Endothelial cell of umbilical vein (primary cell): ENCODE measurements at regions not wholly inside any gene's neighbourhood (a gene's known extent, or its start where the extent isn't known, plus 50 kb on each side); places are given as distances from the start of the nearest gene placed in this dataset.

Experiments
- EZH2 ChIP-seq: IDR thresholded peaks from 2 replicates; pipeline ENCODE4 v1.6.1; 2012; ENCODE audit warnings: borderline replicate concordance, low read depth, mild to moderate bottlenecking, moderate library complexity, low read length, inconsistent platforms; ENCODE audit not compliant: severe bottlenecking
- POLR2AphosphoS5 ChIP-seq: IDR thresholded peaks from 2 replicates; pipeline ENCODE4 v1.6.1; 2012; ENCODE audit warnings: low read depth, mild to moderate bottlenecking, control low read depth, low read length, moderate library complexity; ENCODE audit not compliant: insufficient read depth
- TF ChIP-seq, protein P1 (sequence below), 2 donors: IDR thresholded peaks; 1 replicate in 1 of 2; 2 replicates in 1 of 2; pipeline ENCODE4 v1.5.1; 2011; ENCODE audit warnings: low read length in 2 of 2, mild to moderate bottlenecking in 2 of 2, moderate library complexity in 2 of 2, control low read depth in 1 of 2, inconsistent platforms in 1 of 2, low read depth in 1 of 2; ENCODE audit not compliant: insufficient read depth in 1 of 2; ENCODE audit errors: extremely low read depth in 1 of 2

DNA sequence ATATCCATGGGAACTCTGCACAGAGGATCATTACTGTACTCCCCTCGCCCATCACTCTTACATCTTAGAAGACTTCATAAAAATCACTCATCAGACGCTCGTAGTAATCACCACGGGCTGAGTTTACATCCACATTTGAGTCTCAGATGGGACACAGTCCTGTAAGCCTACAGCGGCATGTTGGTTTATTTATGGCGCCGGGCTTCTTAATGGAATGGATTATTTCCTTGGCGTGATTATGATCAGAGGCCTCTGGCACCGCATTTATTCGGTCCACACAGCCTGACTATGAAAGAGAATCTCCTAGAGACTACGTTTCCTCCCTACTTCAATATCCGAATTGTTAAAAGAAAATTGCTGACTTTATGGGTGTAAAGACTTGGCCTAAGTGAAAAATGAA is 123.5 kb upstream of the FRMD4A start:
- TF ChIP-seq, protein P1, sequence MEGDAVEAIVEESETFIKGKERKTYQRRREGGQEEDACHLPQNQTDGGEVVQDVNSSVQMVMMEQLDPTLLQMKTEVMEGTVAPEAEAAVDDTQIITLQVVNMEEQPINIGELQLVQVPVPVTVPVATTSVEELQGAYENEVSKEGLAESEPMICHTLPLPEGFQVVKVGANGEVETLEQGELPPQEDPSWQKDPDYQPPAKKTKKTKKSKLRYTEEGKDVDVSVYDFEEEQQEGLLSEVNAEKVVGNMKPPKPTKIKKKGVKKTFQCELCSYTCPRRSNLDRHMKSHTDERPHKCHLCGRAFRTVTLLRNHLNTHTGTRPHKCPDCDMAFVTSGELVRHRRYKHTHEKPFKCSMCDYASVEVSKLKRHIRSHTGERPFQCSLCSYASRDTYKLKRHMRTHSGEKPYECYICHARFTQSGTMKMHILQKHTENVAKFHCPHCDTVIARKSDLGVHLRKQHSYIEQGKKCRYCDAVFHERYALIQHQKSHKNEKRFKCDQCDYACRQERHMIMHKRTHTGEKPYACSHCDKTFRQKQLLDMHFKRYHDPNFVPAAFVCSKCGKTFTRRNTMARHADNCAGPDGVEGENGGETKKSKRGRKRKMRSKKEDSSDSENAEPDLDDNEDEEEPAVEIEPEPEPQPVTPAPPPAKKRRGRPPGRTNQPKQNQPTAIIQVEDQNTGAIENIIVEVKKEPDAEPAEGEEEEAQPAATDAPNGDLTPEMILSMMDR (IDR thresholded peaks at IDR 0.05; ENCODE audit: extremely low read depth in 1 of 2, insufficient read depth in 1 of 2, low read depth in 1 of 2, low read length in 2 of 2) = no peak
- no peak for TF ChIP-seq EZH2
- TF ChIP-seq POLR2AphosphoS5 = no peak
